ENCODE measurements at regions not wholly inside any gene's neighbourhood (a gene's known extent, or its start where the extent isn't known, plus 50 kb on each side); places are given as distances from the start of the nearest gene placed in this dataset.

- TF ChIP-seq POLR2A (IDR thresholded peaks at IDR 0.05) (no peak), CTCF (IDR thresholded peaks at IDR 0.05) (no peak)
- Histone ChIP-seq H3K9me3 (no peaks in the 10 kb centered on the region), H3K27me3 (no peaks in the 10 kb centered on the region), H3K4me3 (no peak overlapping the region), H3K36me3 (no peaks in the 10 kb centered on the region), H3K4me1 (no peaks in the 10 kb centered on the region), H3K27ac (no peak overlapping the region)
- ATAC-seq: no peak
- DNase-seq: no peak
- intact Hi-C loops (cut with DNase I): no loop called here
These were observed 278.4 kb downstream of the RDH14 start for GRCh38 chr2:18282026-18282425.

GRCh38 chr2:18276583-18277075 is 283.8 kb downstream of the RDH14 start:
- intact Hi-C loops (cut with DNase I): no loop called here
- H3K27me3 ChIP-seq: no peaks in the 10 kb centered on the region
- no peaks in the 10 kb centered on the region for H3K36me3 ChIP-seq
- H3K4me1 ChIP-seq: peaks cover 0 to 2% (median 0%) of the 10 kb centered on the region in 12 donors
- H3K9me3 ChIP-seq: peaks cover 0 to 10% (median 0%) of the 10 kb centered on the region in 12 donors
- no peak for DNase-seq
- TF ChIP-seq CTCF (IDR thresholded peaks at IDR 0.05) (no peak), POLR2A (IDR thresholded peaks at IDR 0.05) (no peak)
- no peak for ATAC-seq
- H3K4me3 ChIP-seq: no peak overlapping the region
- WGBS, 4 donors: 62 to 91% (median 82%) methylated on average over 4 of the region's 4 CpGs
- H3K27ac ChIP-seq: no peak overlapping the region

- Histone ChIP-seq H3K9me3 (peaks cover 0 to 10% (median 0%) of the 10 kb centered on the region in 12 donors), H3K36me3 (no peaks in the 10 kb centered on the region), H3K27me3 (no peaks in the 10 kb centered on the region), H3K27ac (no peak overlapping the region), H3K4me3 (no peak overlapping the region), H3K4me1 (peaks cover 0 to 2% (median 0%) of the 10 kb centered on the region in 12 donors)
- no peak for DNase-seq
- TF ChIP-seq POLR2A (IDR thresholded peaks at IDR 0.05): no peak
- TF ChIP-seq CTCF (IDR thresholded peaks at IDR 0.05): no peak
- intact Hi-C loops (cut with DNase I): no loop called here
- no peak for ATAC-seq
These were observed 287.2 kb downstream of the RDH14 start for GRCh38 chr2:18273205-18273604.

GRCh38 chr2:18272148-18272494 is 288.3 kb downstream of the RDH14 start:
- Histone ChIP-seq H3K27me3 (no peaks in the 10 kb centered on the region), H3K9me3 (peaks cover 0 to 10% (median 0%) of the 10 kb centered on the region in 12 donors), H3K4me1 (peaks cover 0 to 2% (median 0%) of the 10 kb centered on the region in 12 donors), H3K27ac (peak overlapping the region in 1 of 12 donors; percentile 29), H3K36me3 (no peaks in the 10 kb centered on the region), H3K4me3 (no peak overlapping the region)
- WGBS, 4 donors: 90 to 99% (median 95%) methylated on average over 5 to 10 of the region's 10 CpGs
- TF ChIP-seq CTCF (IDR thresholded peaks at IDR 0.05) (no peak), POLR2A (IDR thresholded peaks at IDR 0.05) (no peak)
- intact Hi-C loops (cut with DNase I): no loop called here
- peak in 2 of 5 donors; percentile 25 to 53 for DNase-seq
- no peak for ATAC-seq
